Coronary artery (tissue), 2 donors: ENCODE measurements at regions not wholly inside any gene's neighbourhood (a gene's known extent, or its start where the extent isn't known, plus 50 kb on each side); places are given as distances from the start of the nearest gene placed in this dataset.

Experiments used
- DNase-seq: peaks from one replicate; pipeline ENCODE4 v3.0.0-alpha.2; 2017; ENCODE audit warnings: low spot score
- H3K27ac ChIP-seq, 2 donors: fragments of 200-600 bp; sonication (generic); one replicate each; pipeline ENCODE4 v1.5.1; 2016 to 2019
- H3K4me3 ChIP-seq: fragments of 200-600 bp; sonication (generic); 2 replicates; pipeline ENCODE4 v1.5.1; 2016; ENCODE audit warnings: mild to moderate bottlenecking, moderate library complexity
- TF ChIP-seq, protein P1 (sequence below): fragments of 200-600 bp; sonication (generic); IDR thresholded peaks from one replicate; pipeline ENCODE4 v1.5.1; 2019; ENCODE audit warnings: antibody characterized with exemption

DNA sequence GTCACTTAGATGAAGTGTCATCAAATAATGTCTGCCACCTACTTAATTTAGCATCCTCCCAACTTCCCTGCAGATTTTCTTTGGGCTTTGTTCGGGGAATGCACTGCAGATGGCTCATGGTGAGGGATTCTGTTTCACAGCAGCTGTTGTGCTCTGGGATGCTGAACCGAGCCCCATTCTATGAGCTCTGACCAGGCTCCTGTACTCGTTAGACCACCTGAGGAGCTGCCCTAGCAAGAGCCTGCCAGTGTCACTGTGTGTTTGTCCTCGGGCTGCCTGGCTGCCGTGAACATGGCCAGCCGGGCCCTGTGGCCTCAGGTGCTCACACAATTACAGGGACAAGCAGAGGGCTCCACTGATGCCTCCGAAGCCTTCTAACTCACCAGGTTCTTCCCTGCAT, 238.8 kb upstream of the ECI2 start:
- Histone ChIP-seq H3K27ac (no peak overlapping the region), H3K4me3 (no peak overlapping the region)
- TF ChIP-seq, protein P1, sequence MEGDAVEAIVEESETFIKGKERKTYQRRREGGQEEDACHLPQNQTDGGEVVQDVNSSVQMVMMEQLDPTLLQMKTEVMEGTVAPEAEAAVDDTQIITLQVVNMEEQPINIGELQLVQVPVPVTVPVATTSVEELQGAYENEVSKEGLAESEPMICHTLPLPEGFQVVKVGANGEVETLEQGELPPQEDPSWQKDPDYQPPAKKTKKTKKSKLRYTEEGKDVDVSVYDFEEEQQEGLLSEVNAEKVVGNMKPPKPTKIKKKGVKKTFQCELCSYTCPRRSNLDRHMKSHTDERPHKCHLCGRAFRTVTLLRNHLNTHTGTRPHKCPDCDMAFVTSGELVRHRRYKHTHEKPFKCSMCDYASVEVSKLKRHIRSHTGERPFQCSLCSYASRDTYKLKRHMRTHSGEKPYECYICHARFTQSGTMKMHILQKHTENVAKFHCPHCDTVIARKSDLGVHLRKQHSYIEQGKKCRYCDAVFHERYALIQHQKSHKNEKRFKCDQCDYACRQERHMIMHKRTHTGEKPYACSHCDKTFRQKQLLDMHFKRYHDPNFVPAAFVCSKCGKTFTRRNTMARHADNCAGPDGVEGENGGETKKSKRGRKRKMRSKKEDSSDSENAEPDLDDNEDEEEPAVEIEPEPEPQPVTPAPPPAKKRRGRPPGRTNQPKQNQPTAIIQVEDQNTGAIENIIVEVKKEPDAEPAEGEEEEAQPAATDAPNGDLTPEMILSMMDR: no peak
- DNase-seq: no peak

DNA sequence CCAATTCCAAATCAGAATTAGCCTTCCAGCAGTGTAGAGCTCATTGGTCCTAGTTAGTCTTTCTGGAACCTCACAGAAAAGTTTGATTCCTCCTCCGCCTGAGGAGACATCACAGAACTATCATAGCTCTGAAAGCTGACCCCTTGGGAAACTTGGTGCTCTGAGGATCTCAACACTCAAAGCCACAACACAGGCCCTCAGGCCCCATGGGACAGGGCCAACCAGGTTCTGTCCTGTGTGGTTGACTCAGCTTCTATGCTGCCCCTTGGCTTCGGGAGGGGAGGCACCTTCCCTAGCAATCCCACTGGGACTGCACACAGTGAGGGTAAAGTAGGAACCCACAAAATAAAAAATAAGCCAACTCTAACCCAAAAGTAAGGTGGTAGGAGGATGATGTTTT, 237.5 kb upstream of the ECI2 start:
- DNase-seq: no peak
- H3K27ac ChIP-seq: no peak overlapping the region
- no peak overlapping the region for H3K4me3 ChIP-seq
- TF ChIP-seq, protein P1: no peak

DNA sequence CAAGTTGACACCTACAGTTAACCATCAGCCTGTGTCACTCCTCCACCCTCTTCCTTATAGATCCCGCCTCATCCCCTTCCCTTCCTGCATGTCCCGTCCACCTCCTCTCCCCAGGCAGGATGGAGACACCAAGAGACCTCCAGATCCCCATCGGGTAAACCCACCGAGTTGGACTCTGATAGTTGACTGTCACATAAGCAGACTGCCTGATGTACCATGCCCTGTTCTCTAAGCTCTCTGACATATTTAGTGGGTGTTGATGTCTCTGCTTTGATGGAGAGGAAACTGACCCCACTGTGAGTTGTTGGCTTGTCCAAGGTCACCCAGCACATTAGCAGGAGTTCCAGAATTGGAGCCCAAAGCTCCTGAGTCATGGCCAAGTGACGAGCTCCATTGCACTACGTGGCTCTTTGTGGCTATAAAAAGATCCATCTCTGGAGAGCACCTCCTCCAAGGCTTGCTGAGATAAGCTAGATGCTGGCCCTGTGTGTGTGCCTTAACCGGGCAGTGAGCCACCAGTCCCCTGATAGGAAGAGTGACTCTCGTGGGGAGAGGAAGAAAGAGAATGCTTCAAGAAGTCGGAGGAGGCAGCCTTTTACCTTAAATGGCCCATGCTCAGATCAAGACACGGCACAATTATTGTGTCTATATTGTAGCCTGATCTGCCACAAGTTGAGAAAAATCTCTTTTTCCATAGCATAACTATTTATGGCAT, 236.0 kb upstream of the ECI2 start:
- DNase-seq: no peak
- TF ChIP-seq, protein P1: no peak
- Histone ChIP-seq H3K4me3 (no peak overlapping the region), H3K27ac (no peak overlapping the region)

DNA sequence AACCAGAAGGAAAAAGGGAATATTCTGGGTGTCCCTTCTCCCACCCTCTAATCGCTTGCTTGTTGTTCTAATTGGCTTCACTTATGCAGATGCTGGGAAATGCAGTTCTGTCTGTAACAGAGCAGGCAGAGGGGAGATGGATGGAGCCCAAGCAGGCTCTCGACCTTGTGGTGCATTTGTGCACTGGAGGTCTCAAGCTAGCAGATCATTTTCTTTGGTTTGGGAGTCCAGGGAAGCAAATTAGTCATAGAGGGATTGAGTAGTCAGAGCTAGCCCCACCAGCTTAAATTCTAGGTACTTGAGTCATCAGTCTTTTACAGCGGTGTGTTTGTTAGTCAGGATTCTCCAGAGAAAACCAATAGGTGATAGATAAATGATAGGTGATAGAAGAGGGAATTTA, 234.7 kb upstream of the ECI2 start:
- Histone ChIP-seq H3K4me3 (no peak overlapping the region), H3K27ac (no peak overlapping the region)
- TF ChIP-seq, protein P1: no peak
- no peak for DNase-seq

DNA sequence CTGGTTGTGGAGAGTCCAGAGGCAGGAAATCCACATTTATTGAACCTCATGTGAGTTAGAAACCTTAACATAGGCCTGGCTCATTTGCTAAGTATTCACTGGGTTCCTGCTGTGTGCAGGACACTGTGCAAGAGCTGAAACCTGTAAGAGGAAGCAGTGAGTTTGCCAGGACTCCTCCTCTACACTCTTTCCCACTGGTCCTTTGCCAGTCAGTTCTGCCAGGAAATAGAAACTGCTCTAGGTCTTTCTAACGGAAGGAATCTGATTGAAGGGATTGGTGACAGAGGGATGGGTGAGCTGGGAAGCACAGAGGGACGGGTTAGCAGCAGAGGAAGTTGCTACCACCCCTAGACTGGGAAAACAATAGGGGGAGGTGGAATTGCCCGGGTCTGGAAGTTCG, 234.2 kb upstream of the ECI2 start:
- no peak overlapping the region for H3K4me3 ChIP-seq
- H3K27ac ChIP-seq: no peak overlapping the region
- TF ChIP-seq, protein P1: no peak
- no peak for DNase-seq

DNA sequence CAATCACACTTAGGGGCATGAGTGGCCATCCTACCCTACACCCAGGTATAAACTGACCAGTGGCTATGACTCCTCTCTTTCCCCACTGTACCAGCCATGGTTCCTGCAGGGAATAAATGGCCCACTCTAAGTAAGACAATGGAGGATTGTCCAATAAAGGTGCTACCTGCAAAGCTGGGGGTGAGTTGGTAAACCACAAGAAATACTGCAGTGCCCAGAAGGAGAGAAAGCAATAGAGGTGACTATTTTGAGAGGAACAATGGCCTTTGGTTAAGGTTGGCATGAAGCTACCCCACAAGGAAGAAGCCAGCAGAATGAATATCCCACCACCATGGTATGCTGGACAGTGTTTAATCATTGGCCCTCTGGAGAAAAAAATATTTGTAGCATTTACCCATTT, 233.3 kb upstream of the ECI2 start:
- DNase-seq: no peak
- Histone ChIP-seq H3K27ac (no peak overlapping the region), H3K4me3 (no peak overlapping the region)
- TF ChIP-seq, protein P1: no peak

DNA sequence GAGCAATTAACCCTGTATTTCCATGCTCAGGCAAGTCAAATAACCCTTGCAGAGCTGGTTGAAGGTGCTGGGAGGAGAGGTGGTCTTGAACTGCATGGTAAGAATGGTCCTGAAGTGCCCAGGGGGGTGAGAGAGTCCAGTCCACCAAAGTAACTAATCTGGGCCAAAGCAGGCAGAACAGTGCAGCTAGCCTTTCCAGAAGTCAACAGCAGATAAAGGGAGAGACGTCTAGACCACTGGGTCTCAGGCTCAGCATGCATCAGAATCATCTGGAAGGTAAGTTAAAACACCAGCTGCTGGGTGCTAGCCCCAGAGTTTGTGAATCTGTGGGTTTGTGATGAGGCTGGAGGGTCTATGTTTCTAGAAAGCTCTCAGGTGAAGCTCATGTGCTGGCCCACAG, 232.3 kb upstream of the ECI2 start:
- no peak overlapping the region for H3K4me3 ChIP-seq
- TF ChIP-seq, protein P1: no peak
- no peak overlapping the region for H3K27ac ChIP-seq
- no peak for DNase-seq
